ENCODE measurements at regions not wholly inside any gene's neighbourhood (a gene's known extent, or its start where the extent isn't known, plus 50 kb on each side); places are given as distances from the start of the nearest gene placed in this dataset.
"Not testable (repeated sequence)": the region's sequence is repeated elsewhere in the genome, so short reads cannot be mapped to it uniquely, and the experiment has no call there.

DNA sequence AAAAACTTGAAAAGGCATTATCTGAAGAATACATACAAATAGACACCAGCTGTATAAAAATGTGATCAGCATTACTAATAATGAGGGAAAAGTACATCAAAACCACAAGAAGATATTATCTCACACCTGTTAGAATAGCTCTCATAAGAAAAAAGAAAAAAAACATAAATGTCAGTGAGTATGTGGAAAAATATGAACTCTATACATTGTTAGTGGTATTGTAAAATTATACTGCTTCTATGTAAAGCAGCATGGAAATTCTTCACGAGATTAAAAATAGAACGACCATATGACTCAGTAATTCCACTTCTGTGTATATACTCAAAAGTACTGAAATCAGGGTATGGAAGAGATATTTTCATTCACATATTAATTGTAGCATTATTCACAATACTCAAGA is 1146.4 kb downstream of the SLITRK5 start:
- Histone ChIP-seq H3K9me3 (no peaks in the 10 kb centered on the region), H3K36me3 (no peaks in the 10 kb centered on the region), H3K4me1 (no peaks in the 10 kb centered on the region), H3K27ac (no peak overlapping the region), H3K27me3 (no peaks in the 10 kb centered on the region), H3K4me3 (no peak overlapping the region)
- ATAC-seq, result no peak
- DNase-seq, result no peak
- TF ChIP-seq, protein P1, sequence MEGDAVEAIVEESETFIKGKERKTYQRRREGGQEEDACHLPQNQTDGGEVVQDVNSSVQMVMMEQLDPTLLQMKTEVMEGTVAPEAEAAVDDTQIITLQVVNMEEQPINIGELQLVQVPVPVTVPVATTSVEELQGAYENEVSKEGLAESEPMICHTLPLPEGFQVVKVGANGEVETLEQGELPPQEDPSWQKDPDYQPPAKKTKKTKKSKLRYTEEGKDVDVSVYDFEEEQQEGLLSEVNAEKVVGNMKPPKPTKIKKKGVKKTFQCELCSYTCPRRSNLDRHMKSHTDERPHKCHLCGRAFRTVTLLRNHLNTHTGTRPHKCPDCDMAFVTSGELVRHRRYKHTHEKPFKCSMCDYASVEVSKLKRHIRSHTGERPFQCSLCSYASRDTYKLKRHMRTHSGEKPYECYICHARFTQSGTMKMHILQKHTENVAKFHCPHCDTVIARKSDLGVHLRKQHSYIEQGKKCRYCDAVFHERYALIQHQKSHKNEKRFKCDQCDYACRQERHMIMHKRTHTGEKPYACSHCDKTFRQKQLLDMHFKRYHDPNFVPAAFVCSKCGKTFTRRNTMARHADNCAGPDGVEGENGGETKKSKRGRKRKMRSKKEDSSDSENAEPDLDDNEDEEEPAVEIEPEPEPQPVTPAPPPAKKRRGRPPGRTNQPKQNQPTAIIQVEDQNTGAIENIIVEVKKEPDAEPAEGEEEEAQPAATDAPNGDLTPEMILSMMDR (IDR thresholded peaks at IDR 0.05), result no peak
- no peak for TF ChIP-seq POLR2A (IDR thresholded peaks at IDR 0.05)
- intact Hi-C loops (cut with DNase I), result no loop called here
- WGBS (ENCODE audit: insufficient coverage, low coverage, low lambda C conversion rate, missing lambda C conversion rate), result 51% methylated on average over 2 of the region's 2 CpGs

DNA sequence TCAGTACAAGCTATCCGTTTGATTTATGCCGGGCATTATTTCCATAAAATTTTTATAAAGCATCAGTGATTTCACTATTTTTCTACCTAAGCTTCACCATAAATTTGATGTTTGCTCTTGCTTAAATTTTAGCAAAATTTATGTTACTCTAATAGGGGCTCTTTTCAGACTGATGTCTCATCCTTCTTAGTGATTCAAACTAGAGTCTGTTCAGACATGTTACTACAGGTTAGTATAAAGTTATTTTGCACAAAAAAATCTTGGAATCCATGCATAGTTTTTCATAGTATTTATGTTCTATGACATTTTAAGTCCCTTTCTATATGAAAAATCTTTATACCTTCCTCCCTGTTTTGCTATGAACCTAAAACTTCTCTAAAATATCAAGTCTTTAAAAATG is 1151.9 kb downstream of the SLITRK5 start:
- DNase-seq (no peak), ATAC-seq (no peak)
- 83% methylated on average over 2 of the region's 2 CpGs for WGBS (ENCODE audit: insufficient coverage, low coverage, low lambda C conversion rate, missing lambda C conversion rate)
- no peak for TF ChIP-seq POLR2A (IDR thresholded peaks at IDR 0.05)
- TF ChIP-seq, protein P1 (IDR thresholded peaks at IDR 0.05), result no peak
- H3K4me3 ChIP-seq, result no peak overlapping the region
- H3K27me3 ChIP-seq, result no peaks in the 10 kb centered on the region
- no peaks in the 10 kb centered on the region for H3K9me3 ChIP-seq
- no peak overlapping the region for H3K27ac ChIP-seq
- intact Hi-C loops (cut with DNase I), result no loop called here
- no peaks in the 10 kb centered on the region for H3K4me1 ChIP-seq
- no peaks in the 10 kb centered on the region for H3K36me3 ChIP-seq

DNA sequence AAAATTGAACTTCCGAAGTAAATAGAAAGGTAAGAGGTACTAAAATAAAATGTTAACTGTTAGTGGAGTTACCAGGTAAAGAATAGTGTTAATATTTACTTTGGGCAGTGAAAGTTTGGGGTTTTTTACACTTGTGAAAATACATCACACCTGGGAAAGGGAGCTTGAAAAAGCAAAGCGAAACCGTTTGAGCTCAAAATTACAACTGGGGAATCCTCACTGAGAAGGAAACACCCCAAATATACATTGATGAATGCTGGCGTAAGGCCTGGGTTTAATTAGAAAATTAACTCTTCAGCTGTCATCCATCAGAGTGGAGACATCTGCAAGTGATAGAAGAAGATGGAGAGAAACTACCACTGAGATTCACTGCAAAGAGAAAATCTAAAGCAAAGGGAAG is 1153.0 kb downstream of the SLITRK5 start:
- DNase-seq (no peak), ATAC-seq (no peak)
- Histone ChIP-seq H3K4me1 (no peaks in the 10 kb centered on the region), H3K36me3 (no peaks in the 10 kb centered on the region), H3K4me3 (no peak overlapping the region), H3K27me3 (no peaks in the 10 kb centered on the region), H3K27ac (no peak overlapping the region), H3K9me3 (no peaks in the 10 kb centered on the region)
- WGBS (ENCODE audit: insufficient coverage, low coverage, low lambda C conversion rate, missing lambda C conversion rate), result 31% methylated on average over 4 of the region's 4 CpGs
- TF ChIP-seq, protein P1 (IDR thresholded peaks at IDR 0.05), result no peak
- TF ChIP-seq POLR2A (IDR thresholded peaks at IDR 0.05), result no peak
- intact Hi-C loops (cut with DNase I), result no loop called here

DNA sequence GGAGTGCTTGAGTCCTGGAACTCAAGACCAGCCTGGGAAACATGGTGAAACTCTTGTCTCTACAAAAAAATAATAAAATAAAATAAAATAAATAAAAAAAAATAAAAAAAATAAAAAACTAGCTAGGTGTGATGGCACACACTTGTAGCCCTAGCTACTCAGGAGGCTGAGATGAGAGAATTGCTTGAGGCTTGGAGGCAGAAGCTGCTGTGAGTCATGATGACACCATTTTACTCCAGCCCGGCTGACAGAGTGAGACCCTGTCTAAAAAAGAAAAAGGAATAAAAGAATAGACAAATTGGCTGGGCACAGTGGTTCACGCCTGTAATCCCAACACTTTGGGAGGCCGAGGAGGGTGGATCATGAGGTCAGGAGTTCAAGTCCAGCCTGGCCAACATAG is 1168.9 kb downstream of the SLITRK5 start:
- Histone ChIP-seq H3K27ac (no peak overlapping the region), H3K4me1 (no peaks in the 10 kb centered on the region), H3K27me3 (no peaks in the 10 kb centered on the region), H3K9me3 (no peaks in the 10 kb centered on the region), H3K4me3 (no peak overlapping the region), H3K36me3 (no peaks in the 10 kb centered on the region)
- ATAC-seq, result no peak
- TF ChIP-seq, protein P1 (IDR thresholded peaks at IDR 0.05), result no peak
- no peak for TF ChIP-seq POLR2A (IDR thresholded peaks at IDR 0.05)
- intact Hi-C loops (cut with DNase I), result no loop called here
- 60% methylated on average over 2 of the region's 3 CpGs for WGBS (ENCODE audit: insufficient coverage, low coverage, low lambda C conversion rate, missing lambda C conversion rate)
- no peak for DNase-seq

DNA sequence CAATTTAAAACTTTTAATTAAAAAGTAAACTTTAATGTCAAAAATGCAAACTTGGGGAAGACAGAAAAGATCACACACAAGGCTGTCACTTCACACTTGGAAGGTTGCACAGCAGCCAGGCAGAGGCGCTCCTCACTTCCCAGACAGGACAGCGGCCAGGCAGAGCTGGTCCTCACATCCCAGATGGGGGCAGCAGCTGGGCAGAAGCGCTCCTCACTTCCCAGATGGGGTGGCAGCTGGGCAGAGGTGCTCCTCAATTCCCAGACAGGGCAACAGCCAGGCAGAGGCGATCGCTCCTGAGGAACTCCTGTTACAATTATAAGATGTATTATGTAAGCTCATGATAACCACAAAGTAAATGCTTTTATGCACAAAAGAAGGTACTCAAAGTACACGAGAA is 1181.1 kb downstream of the SLITRK5 start:
- H3K27ac ChIP-seq; H3K36me3 ChIP-seq; ATAC-seq; H3K4me1 ChIP-seq; DNase-seq; H3K4me3 ChIP-seq; intact Hi-C loops (cut with DNase I); H3K27me3 ChIP-seq; H3K9me3 ChIP-seq: not testable (repeated sequence)
- 64% methylated on average over 6 of the region's 6 CpGs for WGBS (ENCODE audit: insufficient coverage, low coverage, low lambda C conversion rate, missing lambda C conversion rate)
